LNCaP clone FGC (cell line): ENCODE measurements at regions not wholly inside any gene's neighbourhood (a gene's known extent, or its start where the extent isn't known, plus 50 kb on each side); places are given as distances from the start of the nearest gene placed in this dataset.

ENCODE experiments used
- DNase-seq: peaks from one replicate; pipeline ENCODE4 v3.0.0-alpha.2; 2011; ENCODE audit warnings: low read depth
- H3K4me3 ChIP-seq: 2 replicates; pipeline ENCODE4 v1.5.1; 2011; ENCODE audit warnings: mild to moderate bottlenecking, low read depth, low read length, control low read depth
- TF ChIP-seq, protein P1 (sequence below): IDR thresholded peaks from 2 replicates; pipeline ENCODE4 v1.5.1; 2012; ENCODE audit warnings: mild to moderate bottlenecking; ENCODE audit not compliant: control insufficient read depth, insufficient read depth; ENCODE audit errors: extremely low read depth

DNA sequence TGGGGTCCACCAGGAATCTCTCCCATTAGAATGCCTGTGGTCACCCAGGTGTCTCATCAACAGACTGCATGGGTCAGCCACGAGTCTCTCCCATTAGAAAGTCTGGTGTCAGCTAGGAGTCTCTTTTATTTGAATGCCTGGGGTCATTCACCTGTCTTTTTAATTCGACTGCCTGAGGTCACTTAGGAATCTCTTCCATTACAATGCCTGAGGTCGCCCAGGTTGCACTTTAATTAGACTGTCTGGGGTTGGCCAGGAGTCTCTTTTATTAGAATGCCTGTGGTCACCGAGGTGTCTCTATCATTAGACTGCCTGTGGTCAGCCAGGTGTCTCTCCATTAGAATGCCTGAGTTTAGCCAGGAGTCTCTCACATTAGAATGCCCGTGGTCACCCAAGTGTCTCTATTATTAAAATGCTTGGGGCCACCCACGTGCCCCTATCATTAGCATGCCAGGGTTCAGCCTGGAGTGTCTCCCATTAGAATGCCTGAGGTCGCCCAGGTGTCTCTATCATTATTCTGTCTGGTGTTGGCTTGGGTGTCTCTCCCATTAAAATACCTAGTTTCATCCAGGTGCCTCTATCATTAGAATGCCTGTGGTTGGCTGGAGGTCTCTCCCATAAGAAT lies 1474.3 kb downstream of the UQCRFS1 start:
- DNase-seq, result no peak
- TF ChIP-seq, protein P1, sequence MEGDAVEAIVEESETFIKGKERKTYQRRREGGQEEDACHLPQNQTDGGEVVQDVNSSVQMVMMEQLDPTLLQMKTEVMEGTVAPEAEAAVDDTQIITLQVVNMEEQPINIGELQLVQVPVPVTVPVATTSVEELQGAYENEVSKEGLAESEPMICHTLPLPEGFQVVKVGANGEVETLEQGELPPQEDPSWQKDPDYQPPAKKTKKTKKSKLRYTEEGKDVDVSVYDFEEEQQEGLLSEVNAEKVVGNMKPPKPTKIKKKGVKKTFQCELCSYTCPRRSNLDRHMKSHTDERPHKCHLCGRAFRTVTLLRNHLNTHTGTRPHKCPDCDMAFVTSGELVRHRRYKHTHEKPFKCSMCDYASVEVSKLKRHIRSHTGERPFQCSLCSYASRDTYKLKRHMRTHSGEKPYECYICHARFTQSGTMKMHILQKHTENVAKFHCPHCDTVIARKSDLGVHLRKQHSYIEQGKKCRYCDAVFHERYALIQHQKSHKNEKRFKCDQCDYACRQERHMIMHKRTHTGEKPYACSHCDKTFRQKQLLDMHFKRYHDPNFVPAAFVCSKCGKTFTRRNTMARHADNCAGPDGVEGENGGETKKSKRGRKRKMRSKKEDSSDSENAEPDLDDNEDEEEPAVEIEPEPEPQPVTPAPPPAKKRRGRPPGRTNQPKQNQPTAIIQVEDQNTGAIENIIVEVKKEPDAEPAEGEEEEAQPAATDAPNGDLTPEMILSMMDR, result no peak
- H3K4me3 ChIP-seq, result no peak overlapping the region

DNA sequence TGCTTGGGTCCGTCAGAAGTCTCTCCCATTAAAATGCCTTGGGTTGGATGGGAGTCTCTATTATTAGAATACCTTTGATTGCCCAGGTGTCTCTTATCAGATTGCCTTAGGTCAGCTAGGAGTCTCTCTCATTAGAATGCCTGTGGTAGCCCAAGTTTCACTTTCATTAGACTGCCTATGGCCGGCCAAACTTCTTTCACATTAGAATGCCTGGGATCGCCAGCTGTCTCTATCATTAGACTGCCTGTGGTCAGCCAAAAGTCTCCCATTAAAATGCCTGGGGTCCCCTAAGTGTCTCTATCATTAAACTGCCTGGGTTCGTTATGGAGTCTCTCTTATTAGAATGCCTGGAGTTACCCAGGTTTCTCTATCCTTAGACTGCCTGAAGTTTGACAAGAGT lies 1476.7 kb downstream of the UQCRFS1 start:
- TF ChIP-seq, protein P1, result no peak
- DNase-seq, result no peak
- H3K4me3 ChIP-seq, result no peak overlapping the region

DNA sequence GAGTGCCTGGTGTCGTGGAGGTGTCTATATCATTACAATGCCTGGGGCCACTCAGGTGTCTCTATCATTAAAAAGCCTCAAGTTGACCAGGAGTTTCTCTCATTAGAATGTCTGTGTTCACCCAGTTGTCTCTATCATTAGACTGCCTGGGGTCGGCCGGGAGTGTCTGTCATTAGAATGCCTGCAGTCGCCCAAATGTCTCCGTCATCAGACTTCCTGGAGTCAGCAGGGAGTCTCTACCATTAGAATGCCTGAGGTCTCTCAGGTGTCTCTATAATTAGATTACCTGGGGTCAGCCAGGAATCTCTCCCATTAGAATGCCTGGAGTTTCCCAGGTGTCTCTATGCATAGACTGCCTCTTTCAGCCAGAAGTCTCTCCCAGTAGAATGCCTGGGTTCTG lies 1477.6 kb downstream of the UQCRFS1 start:
- no peak overlapping the region for H3K4me3 ChIP-seq
- DNase-seq, result no peak
- TF ChIP-seq, protein P1, result no peak

DNA sequence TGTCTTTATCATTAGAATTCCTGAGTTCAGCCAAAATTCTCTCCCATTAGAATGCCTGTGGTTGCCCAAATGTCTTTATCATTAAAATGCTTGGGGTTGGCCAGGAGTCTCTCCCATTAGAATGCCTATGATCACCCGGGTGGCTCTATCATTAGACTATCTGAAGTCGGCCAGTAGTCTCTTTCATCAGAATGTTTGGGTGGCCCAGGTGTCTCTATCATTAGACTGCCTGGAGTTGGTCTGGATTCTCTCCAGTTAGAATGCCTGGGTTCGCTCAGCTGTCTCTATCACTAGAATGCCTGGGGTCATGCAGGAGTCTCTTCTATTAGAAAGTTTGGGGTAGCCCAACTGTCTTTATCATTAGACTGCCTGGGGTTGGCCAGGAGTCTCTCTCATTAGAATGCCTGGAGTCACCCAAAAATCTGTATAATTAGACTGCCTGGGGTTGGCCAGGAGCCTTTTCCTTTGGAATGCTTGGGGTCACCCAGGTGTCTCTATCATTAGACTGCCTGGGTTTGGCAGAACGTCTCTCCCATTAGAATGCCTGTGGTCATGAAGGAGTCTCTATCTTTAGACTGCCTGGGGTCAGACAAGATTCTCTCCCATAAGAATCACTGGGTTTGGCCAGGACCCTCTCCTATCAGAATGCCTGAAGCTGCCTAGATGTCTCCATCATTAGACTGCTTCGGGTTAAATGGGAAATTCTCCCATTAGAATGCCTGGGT lies 1478.3 kb downstream of the UQCRFS1 start:
- no peak for DNase-seq
- TF ChIP-seq, protein P1, result no peak
- H3K4me3 ChIP-seq, result no peak overlapping the region

DNA sequence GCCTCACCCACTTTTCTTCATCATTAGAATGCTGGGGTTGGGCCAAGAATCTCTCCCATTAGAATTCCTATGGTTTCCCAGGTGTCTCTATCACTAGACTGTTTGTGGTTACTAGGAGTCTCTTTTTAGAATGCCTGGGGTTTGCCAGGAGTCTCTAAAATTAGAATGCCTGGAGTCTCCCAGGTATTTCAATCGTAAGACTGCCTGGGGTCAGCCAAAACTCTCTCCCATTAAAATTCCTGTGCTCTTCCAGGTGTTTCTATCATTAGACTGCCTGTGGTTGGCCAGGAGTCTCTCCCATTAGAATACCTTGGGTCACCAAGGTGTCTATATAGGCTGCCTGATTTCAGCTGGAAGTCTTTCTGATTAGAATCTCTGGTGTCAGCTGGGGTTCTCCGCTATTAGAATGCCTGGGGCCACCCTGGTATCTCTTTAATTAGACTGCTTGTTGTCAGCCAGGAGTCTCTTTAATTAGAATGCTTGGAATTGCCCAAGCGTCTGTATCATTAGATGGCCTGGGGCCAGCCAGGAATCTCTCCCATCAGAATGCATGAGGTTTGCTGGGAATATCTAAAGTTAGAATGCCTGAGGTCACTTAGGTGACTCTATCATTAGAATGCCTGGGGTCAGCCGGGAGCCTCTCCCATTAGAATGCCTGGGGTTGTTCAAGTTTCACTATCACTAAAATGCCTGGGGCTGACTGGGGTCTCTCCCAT lies 1479.2 kb downstream of the UQCRFS1 start:
- H3K4me3 ChIP-seq, result no peak overlapping the region
- TF ChIP-seq, protein P1, result no peak
- no peak for DNase-seq

DNA sequence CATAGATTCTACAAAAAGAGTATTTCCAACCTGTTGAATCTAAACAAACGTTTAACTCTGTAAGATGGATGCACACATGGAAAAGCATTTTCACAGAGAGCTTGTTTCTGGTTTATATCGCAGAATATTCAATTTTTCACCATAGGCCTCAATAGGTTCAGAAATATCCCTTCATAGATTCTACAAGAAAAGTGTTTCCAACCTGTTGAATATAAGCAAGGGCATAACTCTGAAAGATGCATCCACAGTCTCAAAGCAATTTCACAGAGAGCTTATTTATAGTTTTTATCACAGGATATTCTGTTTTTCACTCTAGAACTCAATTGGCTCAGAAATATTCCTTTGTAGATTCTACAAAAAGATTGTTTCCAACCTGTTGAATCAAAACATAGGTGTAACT lies 1483.6 kb downstream of the UQCRFS1 start:
- H3K4me3 ChIP-seq, result no peak overlapping the region
- TF ChIP-seq, protein P1, result no peak
- DNase-seq, result no peak

DNA sequence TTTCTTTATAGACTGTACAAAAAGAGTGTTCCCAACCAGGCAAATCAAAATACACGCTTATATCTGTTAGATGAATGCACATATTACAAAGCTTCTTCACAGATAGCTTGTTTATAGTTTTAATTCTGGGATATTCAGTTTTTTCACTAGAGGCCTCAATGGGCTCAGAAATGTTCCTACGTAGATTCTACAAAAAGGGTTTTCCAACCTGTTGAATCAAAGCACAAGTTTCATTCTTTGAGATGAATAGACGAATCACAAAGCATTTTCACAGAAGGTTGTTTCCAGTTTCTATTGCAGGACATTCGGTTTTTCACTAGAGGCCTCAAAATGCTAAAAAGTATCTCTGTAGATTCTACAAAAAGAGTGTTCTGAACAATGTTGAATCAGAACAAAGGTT lies 1490.3 kb downstream of the UQCRFS1 start:
- TF ChIP-seq, protein P1, result no peak

More for the DNA sequence above, 1490.3 kb downstream of the UQCRFS1 start:
- no peak overlapping the region for H3K4me3 ChIP-seq
- DNase-seq, result no peak
